ENCODE measurements at regions not wholly inside any gene's neighbourhood (a gene's known extent, or its start where the extent isn't known, plus 50 kb on each side); places are given as distances from the start of the nearest gene placed in this dataset.

DNA sequence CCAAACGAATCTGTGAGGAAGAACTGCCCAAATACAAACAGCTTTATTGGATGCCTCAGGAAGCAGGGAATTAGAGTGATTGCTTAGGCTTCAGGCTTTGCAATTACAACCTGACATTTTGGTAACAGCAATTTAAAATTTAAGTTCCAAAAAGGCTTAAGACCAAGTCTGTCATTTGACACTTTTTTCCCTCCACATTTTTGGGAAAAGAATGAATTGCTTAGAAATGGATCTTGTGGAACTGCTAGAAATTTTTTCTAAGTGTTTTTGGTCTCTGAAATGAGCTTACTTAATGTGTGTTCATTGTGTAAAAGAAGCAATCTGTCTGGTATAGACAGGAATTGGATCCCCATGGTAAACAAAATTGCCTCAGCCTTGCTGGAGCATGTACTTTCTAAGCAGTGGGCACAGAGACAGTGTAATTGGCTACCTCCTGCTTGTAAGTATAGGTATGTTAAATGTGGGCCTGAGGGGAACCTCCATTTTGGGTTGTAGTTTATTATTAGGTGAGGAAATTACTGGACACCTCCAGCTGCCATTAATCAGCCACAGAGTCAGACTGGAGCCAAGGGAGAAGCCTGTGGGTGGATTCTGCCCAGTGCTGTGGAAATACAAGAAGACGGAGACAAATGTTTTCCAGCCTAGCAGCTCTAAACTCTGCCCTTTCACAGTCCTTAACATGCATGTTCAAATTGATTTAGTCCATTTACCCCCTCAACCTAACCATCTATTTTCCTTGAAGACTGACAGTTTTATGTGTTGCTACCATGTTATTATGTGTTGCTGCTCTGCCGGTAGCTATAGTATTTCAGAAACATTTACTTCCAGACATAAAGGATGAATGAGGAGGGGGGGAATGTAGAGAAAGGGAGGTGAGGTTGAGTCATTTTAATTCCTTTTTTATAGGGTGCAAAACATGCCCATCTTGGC lies 473.0 kb downstream of the SPRY1 start:
- no peak for DNase-seq (ENCODE audit: extremely low read depth in 1 of 2, low read depth in 1 of 2)

DNA sequence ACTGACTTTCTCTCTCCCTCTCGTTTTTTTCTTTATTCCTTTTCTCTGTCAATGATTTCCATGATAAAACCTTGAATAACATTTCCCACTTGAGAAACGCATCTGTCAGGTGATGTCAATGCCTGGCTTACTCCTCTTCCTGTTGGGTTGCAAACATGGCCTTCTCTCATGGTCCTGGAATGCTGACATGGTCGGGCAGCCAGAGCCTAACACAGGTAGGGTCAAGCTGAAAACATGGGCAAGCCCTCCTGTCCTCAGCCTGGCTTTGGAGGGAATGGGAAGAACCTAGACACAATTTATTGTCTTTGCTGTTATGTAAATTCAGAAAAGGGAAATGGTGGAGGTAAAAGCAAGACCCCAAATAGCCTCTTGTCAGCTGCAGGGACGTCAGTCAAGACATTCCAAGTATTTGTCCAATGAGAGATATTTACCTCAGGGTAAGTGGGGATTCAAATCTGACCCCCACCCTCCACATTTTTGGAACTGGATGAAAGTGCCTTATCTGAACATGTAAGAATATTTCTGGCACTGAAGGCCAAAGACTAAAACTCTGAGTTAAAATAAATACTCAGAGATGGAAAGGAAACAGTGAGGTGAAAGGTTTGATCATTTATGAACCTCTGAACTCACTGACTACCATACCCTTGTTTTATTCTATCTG lies 473.8 kb downstream of the SPRY1 start:
- DNase-seq (ENCODE audit: extremely low read depth in 1 of 2, low read depth in 1 of 2) = no peak

GRCh38 chr4:123871341-123871740 lies 474.7 kb downstream of the SPRY1 start:
- no peak for DNase-seq (ENCODE audit: extremely low read depth in 1 of 2, low read depth in 1 of 2)

- DNase-seq (ENCODE audit: extremely low read depth in 1 of 2, low read depth in 1 of 2) = no peak
Observed at GRCh38 chr4:123874063-123874462, 477.5 kb downstream of the SPRY1 start.

- DNase-seq (ENCODE audit: extremely low read depth in 1 of 2, low read depth in 1 of 2) = no peak
Observed at GRCh38 chr4:123876143-123876542, 479.5 kb downstream of the SPRY1 start.

- DNase-seq (ENCODE audit: extremely low read depth in 1 of 2, low read depth in 1 of 2) = no peak
Observed at GRCh38 chr4:123876671-123877101, 480.1 kb downstream of the SPRY1 start.

- DNase-seq (ENCODE audit: extremely low read depth in 1 of 2, low read depth in 1 of 2) = no peak
Observed at GRCh38 chr4:123877551-123877950, 481.0 kb downstream of the SPRY1 start.

GRCh38 chr4:123878976-123879375 lies 482.4 kb downstream of the SPRY1 start:
- DNase-seq (ENCODE audit: extremely low read depth in 1 of 2, low read depth in 1 of 2) = no peak

GRCh38 chr4:123880631-123881030 lies 484.0 kb downstream of the SPRY1 start:
- no peak for DNase-seq (ENCODE audit: extremely low read depth in 1 of 2, low read depth in 1 of 2)

GRCh38 chr4:123884922-123885321 lies 488.3 kb downstream of the SPRY1 start:
- no peak for DNase-seq (ENCODE audit: extremely low read depth in 1 of 2, low read depth in 1 of 2)

DNA sequence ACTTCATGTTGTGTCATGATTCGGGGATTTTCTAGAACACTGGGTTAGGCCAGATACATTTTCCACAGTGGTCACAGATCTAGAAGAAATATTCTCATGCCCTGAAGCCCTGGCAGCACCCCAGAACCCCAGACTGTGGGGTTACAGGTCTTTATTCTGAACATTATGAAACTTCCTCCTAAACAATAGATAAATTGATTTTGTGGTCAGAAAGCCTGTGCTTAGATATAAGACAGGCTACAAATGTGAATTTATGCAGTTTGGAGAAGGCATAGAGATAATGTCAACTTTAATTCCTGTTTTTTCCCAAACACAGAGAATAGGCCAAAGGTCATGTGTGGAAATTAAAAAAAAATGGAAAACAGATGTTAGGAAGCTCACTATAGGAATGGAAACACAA lies 492.9 kb downstream of the SPRY1 start:
- DNase-seq (ENCODE audit: extremely low read depth in 1 of 2, low read depth in 1 of 2) = no peak

GRCh38 chr4:123890889-123891288 lies 494.3 kb downstream of the SPRY1 start:
- DNase-seq (ENCODE audit: extremely low read depth in 1 of 2, low read depth in 1 of 2) = no peak

DNA sequence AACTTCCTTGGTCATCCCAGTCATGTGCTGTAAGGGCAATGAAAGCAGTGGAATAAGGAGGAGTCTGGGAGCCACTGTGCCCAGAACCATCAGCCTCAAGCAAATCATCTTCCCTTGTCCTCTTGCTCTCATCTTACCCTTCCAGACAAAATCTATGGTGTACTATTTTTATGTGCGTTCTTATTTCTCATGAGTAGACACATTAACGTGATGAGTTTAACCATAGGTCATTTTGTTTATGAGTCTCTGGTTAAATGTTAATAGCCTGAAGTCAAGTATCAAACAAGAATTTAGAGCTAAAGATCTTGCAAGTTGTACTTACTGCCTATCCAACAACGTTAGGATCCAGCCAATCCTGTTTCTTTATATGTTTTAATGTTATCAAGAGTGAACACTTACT lies 495.3 kb downstream of the SPRY1 start:
- no peak for DNase-seq (ENCODE audit: extremely low read depth in 1 of 2, low read depth in 1 of 2)

GRCh38 chr4:123892368-123892976 lies 495.9 kb downstream of the SPRY1 start:
- DNase-seq (ENCODE audit: extremely low read depth in 1 of 2, low read depth in 1 of 2) = no peak

GRCh38 chr4:123893011-123893981 lies 496.7 kb downstream of the SPRY1 start:
- DNase-seq (ENCODE audit: extremely low read depth in 1 of 2, low read depth in 1 of 2) = no peak

DNA sequence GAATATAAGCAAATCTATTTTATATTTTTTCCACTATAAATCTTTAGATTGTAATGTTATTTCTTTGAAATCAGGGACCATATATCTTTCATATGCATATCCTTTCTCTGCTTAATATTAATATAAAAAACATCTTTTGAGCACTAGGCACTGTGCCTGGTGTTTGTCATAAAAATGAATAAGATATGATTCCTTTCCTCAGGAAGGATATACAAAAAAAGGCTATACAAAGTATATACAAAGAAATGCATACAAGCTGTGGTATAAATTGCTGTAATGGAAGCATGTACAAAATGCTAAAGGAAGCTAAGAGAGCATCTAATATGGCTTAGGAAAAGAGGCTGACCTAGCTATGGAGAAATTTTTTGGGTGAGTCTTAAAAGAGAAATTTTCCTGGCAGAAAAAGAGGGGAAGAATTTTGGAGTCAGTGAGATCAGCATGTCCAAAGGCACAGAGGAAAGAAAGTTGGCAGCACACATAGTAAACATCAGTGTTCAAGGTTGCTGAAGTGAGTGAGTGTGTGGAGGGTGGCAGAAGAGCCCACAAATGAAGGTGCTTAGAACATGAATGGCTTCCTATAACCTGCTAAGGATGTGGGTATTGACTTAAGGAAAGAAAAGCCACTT lies 500.0 kb downstream of the SPRY1 start:
- no peak for DNase-seq (ENCODE audit: extremely low read depth in 1 of 2, low read depth in 1 of 2)

DNA sequence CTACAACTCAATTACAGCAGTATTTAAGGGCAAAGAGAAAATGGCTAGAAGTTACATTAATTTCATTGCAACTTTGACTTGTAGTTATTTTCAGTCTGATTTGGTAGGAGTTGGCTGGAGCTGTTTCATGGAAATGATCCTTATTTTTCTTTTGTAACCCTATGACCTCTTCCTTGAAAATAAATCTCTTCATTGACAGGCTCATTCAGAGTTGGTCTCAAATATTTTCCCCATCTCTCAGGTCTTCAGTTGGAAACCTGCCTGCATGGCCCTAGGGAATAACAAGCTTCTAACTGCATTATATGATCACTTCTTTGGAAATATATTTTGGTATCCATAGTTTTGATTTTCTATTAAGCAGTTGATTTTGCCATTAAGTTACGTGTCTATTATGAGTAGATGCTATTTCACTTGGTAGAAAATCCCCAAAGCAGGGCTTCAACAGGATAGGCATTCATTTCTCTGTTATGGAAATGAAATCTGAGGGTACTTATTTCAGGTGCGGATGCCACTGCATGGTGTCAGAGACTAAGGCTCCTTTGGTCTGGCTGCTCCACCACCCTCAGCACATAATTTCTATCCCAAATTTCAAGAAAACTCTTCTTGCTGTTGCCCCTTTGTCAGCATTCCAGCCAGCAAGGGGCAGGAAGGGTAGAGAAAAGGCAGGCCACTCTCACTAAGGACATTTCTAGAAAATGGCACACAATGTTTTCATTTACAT lies 502.5 kb downstream of the SPRY1 start:
- DNase-seq (ENCODE audit: extremely low read depth in 1 of 2, low read depth in 1 of 2) = no peak

GRCh38 chr4:123904882-123905281 lies 508.3 kb downstream of the SPRY1 start:
- no peak for DNase-seq (ENCODE audit: extremely low read depth in 1 of 2, low read depth in 1 of 2)

DNA sequence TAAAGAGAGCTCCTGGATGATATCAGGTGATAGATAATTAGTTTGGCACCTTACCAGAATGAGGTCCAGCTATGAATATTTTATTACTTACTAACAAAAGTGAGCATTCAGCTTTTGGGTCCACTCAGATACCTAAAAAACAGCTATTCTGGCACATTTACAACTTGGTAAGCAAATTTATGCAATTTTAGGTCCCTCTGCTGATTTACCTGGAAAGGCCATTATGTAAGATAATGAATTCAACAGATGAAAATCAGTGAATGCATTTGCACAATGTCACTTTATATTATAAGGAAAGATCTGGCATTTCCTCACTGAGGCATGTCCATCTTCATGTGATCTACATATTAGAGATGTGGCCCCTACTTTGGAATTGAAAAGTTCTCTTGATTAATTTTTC lies 517.0 kb downstream of the SPRY1 start:
- DNase-seq (ENCODE audit: extremely low read depth in 1 of 2, low read depth in 1 of 2) = no peak

GRCh38 chr4:123916821-123917220 lies 520.2 kb downstream of the SPRY1 start:
- no peak for DNase-seq (ENCODE audit: extremely low read depth in 1 of 2, low read depth in 1 of 2)
